ENCODE measurements at regions not wholly inside any gene's neighbourhood (a gene's known extent, or its start where the extent isn't known, plus 50 kb on each side); places are given as distances from the start of the nearest gene placed in this dataset.
"Not testable (repeated sequence)": the region's sequence is repeated elsewhere in the genome, so short reads cannot be mapped to it uniquely, and the experiment has no call there.

DNA sequence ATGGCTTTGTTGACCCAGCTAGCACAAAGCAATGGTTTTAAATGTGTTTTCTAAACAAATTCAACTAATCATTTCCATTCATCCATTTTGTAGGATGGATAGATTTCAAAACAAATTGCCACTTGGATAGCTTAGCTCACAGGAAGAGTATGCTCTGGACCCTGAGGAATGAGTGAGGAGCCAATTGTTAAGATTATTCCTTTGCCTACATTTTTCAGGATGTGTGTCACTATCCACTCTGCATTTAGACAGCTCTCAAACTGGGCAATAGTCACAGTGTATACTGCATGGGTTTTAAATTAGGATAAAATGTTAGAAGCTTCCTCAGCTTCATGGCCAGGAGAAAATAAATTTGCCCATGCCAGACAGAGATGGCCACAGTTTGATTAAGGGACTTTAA, 605.6 kb upstream of the TEX47 start:
- no peak for DNase-seq

DNA sequence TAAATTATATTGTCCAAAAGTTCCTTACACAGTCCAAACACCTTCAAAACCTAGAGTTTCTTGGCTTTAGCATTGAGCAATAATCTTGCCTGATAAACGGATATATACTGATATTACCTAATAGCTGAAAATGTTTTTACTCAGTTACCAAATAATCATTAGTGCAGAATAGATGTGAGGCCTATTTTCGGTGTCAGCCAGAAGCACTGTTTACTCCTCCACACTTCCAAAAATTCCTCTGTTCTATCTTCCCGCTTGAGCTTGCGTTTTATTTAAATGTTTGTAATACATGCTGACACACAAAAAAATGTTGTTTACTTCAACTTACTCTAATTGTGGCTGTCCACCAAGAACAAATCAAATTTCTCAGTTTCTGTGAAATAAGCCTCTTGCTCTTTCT, 606.2 kb upstream of the TEX47 start:
- no peak for DNase-seq

DNA sequence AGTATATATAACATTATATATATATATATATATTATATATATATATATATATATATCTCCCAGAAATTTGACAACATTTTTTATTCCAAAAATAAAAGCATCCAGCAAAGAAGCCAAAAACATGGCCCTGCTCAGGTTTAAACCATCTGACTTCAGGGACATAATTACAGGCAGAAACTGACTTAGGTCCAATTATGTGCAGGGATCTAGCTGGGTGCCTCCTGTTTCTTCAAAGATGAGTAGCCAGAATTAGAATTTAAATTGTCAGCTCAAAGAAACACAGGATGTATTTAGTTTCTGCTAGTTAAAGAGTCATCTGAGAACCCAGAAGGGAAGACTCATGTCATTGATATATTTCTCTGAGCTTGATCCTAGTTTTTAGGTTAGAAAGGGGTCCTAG, 656.4 kb upstream of the TEX47 start:
- DNase-seq = no peak

DNA sequence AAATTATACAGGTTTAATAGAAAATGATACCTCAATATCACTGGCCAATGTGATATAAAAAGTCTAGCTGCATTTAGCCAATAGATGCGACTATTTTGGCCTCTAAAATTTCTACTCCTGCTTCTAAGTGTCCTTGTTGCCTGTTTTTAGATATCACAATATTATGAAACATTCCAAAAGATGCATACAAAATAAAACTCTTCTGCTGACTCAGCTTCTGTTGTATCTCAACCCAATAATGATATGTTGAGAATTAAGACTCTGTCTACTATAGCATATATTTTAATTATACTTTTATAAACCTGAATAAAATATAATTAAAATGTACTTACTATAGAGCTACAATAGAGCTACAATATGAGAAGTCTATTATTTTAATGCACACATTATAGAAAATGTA, 661.0 kb upstream of the TEX47 start:
- no peak for DNase-seq

DNA sequence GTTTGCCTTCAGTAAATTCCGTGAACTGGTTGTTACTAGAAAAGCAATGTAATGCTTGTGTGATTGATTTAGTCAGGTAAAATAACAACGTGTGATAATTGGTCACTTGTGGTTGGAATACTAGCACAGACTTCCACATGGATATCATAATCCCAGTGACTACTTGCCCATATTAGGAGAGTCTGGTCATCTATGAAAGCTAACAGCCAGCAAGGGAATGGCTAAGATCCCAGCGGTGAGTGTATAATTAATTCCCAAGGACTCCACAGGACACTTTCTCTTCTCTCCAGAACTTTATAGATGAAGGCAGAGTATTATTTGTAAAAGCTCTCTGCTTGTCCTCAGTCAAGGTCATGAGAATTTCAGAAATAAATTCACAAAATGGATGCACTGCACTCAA, 662.6 kb upstream of the TEX47 start:
- DNase-seq = no peak

DNA sequence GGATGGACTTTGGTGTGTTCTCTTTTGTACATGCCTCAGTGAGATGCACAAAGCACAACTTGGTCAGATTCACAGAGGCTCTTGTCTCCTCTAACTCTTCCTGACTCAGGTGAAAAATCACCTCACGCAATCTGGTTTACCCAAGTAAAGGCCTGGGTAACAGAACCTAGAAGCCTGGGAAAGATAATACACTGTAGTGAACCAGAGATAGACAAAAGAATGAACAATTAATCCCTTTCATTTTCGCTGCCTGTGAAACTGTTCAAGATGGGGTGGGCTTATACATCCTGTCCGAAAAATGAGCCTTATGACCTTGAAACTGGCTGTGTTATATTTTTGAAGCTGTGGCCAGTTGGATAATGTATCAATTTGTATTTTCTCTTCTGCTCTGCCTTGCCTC, 678.9 kb upstream of the TEX47 start:
- DNase-seq = no peak

DNA sequence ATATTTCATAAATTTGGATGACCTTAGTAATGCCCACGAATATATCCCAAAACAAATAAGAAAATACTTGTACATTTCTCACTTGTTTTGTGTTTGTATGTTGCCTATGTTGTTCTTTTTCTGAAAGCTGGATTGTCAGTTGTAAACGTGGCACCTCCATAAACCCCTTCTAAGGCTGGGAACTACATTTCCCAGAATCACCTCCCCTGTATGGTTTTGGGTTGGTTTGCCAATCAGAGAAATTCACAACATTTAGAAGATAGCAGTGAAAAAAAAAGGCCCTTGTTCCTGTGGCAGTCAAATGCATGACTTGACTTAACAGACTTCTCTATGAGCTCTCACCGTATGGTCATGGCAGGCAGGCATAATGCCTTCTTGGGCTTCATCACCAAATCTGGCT, 676.3 kb upstream of the STEAP1 start:
- no peak for DNase-seq

DNA sequence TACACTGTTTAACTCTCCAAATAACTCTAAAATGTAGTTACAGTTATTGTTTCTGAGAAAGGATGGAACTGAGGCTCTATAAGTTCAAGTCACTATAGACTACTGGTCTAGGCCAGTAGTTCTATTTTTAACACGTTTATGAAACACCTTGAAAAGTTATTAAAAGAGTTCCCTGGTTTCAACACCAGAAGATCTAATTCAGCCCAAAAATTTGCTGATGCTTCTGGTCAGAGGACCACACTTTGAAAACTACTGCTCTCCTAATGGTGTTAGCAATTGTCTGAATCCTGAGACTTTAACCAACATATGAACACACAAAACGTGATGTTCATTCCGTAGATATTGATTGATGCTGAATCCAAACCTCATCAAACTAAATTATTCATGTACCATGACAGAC, 658.6 kb upstream of the STEAP1 start:
- no peak for DNase-seq

DNA sequence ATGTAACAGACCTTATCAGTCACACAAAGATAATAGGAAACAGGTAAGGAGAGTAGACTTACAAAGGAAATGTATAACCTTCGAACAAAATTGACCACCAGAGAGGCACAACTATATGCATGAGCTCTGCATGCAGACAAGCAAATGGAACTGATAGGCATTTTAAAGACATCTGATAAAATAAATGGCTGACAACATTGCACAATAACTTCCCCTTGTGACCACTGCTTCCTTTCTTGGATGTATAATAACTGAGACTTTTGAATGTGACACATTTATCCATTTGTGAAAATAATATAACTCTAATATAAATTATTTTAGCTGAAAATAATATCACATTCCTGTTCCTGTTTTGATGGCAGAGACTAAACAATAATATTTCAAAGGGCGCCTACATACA, 654.2 kb upstream of the STEAP1 start:
- DNase-seq = no peak

DNA sequence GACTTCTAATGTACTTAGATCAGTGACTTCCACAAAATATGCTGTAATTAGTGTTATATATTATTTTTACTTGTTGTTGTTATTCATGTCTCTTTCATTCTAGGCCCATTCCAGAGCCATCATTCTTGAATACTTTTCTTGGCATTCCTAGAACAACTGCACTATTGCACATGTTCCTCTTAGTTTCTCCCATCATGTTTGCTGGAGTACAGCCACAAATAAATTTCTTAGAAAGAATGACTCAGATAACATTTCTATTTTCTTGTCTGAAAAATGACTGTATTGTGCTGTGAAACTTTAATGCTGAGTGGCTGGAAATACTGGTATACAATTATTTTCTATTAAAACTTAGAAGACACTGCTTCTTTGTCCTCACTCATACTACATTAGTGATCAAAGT, 651.0 kb upstream of the STEAP1 start:
- no peak for DNase-seq

DNA sequence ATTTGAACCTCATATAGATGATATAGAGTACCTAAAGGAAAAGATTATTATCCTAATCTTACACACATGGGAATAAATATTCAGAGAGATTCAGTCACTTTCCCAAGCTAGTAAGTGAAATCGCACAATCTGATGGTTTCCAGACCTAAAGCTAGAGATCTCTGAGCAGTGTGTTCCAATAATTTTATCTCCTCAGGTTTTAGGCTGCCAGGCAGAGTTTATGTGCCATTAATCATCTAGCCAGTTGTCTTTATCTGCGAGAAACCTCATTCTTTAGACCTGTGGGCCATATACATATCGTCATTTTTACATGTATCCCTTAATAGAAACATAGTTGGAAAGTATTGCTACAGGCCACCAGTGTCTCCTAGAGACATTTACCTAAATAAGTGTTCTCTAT, 647.2 kb upstream of the STEAP1 start:
- DNase-seq = no peak

DNA sequence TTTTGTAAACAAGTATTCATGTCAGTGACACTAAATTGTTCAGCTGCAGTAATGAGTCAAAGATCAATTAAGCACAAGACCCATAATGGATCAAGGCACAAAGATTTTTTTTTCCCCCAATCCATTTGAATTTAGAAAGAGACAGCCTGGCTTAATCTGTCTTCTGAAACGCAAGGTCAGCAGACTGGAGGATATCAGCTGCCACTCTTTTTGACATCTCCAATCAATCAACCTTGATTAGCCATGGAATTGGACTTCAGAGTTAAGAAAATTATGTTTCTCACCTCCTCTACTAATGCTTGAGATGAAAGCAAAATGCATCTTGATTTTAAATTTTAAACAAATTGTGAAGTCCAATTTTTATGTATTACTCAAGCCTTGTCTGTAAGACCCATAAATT, 642.4 kb upstream of the STEAP1 start:
- DNase-seq = no peak

DNA sequence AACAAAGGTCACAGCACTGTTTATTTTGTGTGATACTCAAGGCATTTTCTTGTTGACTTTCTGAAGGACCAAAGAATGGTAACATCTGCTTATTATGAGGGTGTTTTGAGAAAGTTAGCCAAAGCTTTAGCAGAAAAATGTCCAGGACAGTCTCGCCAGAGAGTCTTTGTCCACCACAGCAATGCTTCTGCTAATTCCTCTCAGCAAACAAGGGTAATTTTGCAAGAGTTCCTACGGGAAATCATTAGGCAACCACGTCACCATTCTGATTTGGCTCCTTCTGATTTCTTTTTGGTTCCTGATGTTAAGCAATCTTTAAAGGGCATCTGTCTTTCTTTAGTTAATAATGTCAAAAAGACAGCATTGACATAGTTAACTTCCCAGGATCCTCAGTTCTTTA, 639.3 kb upstream of the STEAP1 start:
- no peak for DNase-seq

DNA sequence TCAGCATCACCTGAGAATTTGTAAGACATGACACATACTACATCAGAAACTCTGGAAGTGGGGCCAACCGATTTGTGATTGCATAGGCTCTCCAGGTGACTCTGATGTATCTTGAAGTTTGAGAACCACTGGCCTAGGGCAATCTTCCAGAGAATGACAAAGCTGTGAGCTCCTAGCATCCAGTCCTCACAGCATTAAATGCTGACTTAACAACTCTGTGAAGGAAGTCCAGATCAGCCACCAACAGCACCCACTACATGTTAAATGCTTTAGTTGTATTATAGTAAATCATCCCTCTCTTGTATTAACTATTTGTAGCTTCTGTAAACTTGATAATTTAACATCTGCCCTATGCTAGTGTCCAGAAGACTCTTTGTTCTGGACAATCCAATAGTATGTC, 636.5 kb upstream of the STEAP1 start:
- DNase-seq = no peak

DNA sequence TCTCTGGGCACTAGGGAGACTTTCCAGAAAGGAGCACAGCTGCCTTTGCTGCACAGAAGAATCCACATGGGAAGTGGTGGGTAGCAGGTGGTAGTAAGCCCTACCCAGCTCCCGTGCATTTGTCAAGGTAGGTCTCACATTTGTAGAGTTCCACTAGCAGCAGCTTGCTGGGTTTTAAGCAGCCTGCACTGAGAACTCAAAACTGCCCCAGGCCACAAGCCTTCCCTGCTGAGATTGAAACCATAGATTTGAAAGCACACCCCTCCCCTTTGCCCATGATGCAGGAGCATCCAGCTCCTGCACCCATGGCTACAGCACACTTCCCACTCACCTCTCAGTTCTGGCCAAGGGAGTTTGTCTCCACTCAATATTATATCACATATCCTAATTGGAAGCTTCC, 604.5 kb upstream of the STEAP1 start:
- no peak for DNase-seq

DNA sequence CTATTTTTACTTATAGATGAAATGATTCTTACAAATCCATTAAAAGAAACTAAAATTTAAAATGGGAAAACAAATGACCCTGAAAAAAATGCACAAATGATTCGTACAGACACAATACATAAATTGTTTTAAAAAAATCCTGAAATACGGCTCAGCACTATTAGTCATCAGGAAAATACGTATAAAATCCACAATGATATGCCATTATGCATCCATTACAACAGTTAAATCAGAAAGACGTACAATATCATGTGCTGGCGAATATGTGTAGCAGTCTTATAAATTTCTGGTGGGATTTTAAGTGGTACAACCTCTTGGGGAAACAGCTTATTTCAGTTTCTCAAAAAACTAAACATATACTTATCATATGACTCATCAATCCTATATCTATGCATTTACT, 600.1 kb upstream of the STEAP1 start:
- DNase-seq = no peak

DNA sequence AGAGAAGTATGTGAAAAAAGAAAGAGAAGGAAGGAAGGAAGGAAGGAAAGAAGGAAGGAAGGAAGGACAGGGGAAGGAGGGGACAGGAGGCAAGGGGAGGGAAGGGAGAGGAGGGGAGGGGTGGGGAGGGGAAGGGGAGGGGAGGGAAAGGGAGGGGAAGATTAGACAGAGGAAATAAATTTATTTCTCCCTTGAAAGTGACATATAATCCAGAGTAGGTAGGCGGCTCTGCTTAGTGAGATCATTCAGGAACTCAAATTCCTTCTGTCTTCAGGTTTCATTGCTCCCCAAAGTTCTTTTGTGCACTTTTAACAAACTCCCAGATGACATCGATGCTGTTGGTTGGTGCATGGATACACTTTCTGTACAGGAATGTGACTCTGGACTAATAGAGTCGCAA, 594.7 kb upstream of the STEAP1 start:
- DNase-seq = no peak

DNA sequence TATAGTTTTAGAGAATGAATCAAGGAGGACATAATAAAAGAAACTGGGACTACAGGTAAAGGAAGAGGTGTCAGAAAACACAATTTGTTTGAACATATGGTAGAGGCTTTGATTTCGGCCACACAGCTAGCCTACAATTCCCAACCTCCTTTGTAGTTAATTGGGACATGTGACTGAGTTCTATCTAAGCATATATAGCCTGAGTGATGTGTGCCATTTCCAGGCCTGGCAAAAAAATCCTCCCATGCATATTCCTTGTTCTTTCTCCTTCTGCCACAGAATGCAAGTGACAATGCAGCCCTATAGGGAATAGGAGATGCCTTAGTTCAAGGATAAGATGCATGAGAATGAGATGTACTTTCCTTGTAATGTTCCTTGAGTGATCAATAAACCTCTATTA, 590.7 kb upstream of the STEAP1 start:
- no peak for DNase-seq

DNA sequence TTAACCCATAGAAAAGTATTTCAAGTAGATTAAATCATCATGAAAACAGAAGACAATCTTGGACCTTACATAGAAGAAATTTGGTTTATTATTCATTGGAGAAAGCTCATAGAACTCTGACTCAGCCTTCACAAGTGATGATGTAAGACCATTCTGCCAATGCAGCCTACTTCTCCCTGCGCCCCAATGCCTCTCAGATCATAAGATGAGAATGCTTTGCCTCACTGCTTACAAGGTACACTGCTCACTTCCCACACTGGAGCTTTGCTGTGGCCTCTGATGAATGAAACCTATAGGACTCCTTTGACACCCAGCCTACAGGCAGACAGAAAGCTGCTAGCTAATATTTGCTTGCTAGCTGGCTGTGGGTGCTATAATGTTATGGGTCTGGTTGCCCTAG, 569.4 kb upstream of the STEAP1 start:
- no peak for DNase-seq

DNA sequence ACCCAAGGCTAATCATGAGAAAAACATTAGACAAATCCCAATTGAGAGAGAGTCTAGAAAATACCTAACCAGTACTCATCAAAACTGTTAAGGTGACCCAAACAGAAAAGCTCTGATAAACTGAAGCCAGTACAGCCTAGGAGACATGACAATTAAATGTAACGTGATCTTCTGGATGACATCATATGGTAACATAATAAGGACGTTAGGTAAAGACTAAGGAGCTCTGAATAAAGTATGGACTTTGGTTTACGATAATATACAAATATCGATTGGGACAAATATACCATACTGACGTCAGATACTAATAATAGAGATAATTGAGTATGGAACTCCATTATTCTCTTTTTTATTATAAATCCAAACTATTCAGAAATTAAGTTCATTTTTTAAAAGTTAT, 561.1 kb upstream of the STEAP1 start:
- no peak for DNase-seq

DNA sequence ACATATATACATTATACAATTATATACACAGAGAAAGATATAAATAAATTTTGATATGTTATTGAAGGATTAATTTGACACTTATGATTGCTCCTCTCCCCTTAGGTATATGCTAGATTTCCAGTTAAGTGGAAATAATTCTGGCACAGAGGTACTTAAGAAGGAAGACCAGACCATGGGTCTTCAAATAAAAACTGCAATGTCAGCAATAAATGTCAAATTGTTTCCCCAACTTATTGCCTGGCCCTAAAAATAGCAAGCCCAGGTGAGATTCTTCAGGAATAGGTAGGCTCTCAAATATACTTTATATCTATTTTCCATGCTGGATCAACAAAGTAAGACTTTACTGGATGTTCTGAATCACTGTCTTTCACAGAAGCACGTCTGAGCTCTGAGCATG, 551.3 kb upstream of the STEAP1 start:
- DNase-seq = no peak

DNA sequence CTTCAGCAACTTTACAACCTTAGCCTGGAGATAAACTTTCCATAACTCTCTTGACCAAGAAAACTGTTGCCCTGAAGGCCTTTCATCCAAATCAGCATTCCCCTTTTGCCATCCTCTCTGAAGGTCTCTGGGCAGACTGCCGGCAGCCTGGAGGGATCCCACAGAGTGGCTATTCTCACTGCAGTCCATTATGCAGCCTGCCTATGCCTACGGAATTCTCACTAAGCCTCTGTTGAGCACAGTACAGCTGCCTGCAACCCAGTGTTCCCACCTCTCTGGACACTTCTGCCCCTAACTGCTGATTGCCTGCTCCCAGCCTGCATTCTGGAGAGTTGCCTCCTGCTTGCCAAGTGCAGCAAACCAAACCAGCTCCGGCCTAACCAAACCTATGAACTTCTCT, 548.9 kb upstream of the STEAP1 start:
- no peak for DNase-seq

DNA sequence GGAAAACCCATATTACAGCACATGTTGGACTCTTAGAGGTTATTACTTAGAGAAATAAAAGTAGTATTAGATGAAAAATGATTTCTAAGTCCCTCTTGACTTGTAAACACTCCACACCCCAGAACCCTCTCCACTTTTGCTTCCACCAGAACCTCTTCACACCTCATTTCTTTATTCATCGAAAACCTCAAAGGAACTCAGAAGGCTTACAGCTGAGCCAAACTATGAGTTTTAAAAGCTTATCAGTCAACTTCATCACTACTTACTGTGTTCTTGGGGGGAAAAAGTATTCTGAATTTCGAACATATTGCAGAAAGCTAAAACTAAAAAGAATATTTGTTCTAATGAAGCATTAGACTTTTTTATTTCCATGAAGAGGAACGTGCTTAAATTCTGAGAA, 547.8 kb upstream of the STEAP1 start:
- DNase-seq = no peak

DNA sequence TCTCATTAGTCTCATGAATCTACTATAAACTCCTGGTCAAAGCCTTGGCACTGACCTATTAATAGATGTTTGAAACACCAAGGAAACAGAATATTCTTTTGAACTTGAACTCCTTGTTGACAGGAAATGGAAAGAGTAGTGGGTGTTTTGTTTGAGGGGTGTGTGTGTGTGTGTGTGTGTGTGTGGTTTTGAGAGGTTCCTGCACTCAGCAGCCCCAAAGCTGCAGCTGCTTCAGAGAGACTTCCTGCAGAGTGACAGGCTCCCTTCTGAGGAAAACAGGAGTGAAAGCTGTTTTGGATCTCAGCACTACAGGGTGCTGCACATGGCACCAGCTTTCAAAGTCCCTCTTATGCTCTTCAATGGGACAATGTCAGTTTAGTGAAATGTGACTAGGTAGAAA, 546.5 kb upstream of the STEAP1 start:
- peak; percentile 50 for DNase-seq

DNA sequence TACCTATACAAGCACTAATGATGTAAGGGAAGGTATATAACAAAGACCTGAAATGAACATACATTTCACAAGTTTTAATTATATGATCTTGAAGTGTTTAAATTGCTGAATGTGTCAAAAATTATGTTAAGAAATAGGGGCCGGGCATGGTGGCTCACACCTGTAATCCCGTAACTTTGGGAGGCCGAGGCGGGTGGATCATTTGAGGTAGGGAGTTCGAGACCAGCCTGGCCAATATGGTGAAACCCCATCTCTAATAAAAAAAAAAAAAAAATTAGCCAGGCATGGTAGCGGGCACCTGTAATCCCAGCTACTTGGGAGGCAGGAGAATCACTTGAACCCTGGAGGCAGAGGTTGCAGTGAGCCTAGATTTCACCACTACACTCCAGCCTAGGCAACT, 537.4 kb upstream of the STEAP1 start:
- DNase-seq = not testable (repeated sequence)

DNA sequence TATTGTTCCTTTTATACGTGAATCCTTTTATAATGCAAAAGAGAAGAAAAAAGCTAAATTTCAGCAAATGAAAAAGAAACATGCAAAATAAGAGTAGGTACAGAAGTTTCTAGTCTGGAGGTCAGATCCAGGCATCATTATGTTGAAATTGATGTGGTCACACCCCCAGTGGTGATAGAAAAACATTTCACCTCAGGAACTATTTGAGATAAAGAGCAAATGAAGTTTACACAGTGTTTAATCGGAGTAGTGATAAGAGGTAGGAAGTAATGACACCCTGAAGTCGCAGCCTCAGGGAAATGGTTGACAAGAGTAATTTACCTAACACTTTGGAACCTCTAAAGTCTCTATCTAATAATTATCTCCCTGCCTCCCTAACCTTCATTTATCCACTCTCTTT, 536.0 kb upstream of the STEAP1 start:
- no peak for DNase-seq

Measured in CD4-positive, alpha-beta T cell treated with Interleukin-6 for 4 hours (primary cell).